CD4-positive, alpha-beta T cell (primary cell): ENCODE measurements at regions not wholly inside any gene's neighbourhood (a gene's known extent, or its start where the extent isn't known, plus 50 kb on each side); places are given as distances from the start of the nearest gene placed in this dataset.

Source experiments
- ATAC-seq: fragments of 200-7000 bp; cut with Tn5 transposase; one replicate; pipeline ENCODE4 v1.10.0; 2022; ENCODE audit warnings: mild to moderate bottlenecking; ENCODE audit not compliant: poor library complexity
- CTCF ChIA-PET: fragments of 350-600 bp; sonication (Branson Sonifier 250); formaldehyde crosslinking; loops from one replicate; lab custom pipeline; 2021; ENCODE audit warnings: antibody characterized with exemption, inconsistent platforms; lab: Charles Lee
- POLR2A ChIA-PET: fragments of 350-600 bp; sonication (Branson Sonifier 250); formaldehyde crosslinking; loops from one replicate; lab custom pipeline; 2021; ENCODE audit warnings: antibody characterized with exemption, inconsistent platforms; lab: Charles Lee
- DNase-seq, 14 experiments: peaks; one replicate each; pipeline ENCODE4 v3.0.0-alpha.2; 2013 to 2020; ENCODE audit warnings: mixed read lengths in 2 of 14
- H3K27ac ChIP-seq, 2 donors: one replicate each; pipeline versions ENCODE4 v1.5.1 to v1.7.0; 2013; ENCODE audit warnings: low read length in 2 of 2, low read depth in 1 of 2, mild to moderate bottlenecking in 1 of 2
- H3K27me3 ChIP-seq, 2 experiments: 1 replicate in 1 of 2; 2 replicates in 1 of 2; pipeline versions ENCODE4 v1.6.1 to v1.7.0; 2013; ENCODE audit warnings: low read length in 2 of 2, control low read depth in 1 of 2, mild to moderate bottlenecking in 1 of 2, moderate library complexity in 1 of 2; ENCODE audit not compliant: insufficient read depth in 2 of 2, control insufficient read depth in 1 of 2
- H3K36me3 ChIP-seq: one replicate; pipeline ENCODE4 v1.6.1; 2013; ENCODE audit warnings: low read length, control low read depth; ENCODE audit not compliant: insufficient read depth
- H3K4me1 ChIP-seq: one replicate; pipeline ENCODE4 v1.6.1; 2013; ENCODE audit warnings: low read length, control low read depth; ENCODE audit not compliant: insufficient read depth
- H3K4me3 ChIP-seq: one replicate; pipeline ENCODE4 v1.5.1; 2013; ENCODE audit warnings: mild to moderate bottlenecking, low read length, moderate library complexity
- H3K9me3 ChIP-seq, 2 experiments: 1 replicate in 1 of 2; 2 replicates in 1 of 2; pipeline versions ENCODE4 v1.6.1 to v1.7.0; 2013; ENCODE audit warnings: low read length in 2 of 2, mild to moderate bottlenecking in 2 of 2, control low read depth in 1 of 2, moderate library complexity in 1 of 2; ENCODE audit not compliant: control insufficient read depth in 1 of 2, insufficient read depth in 1 of 2
- H3K27ac Mint-ChIP-seq: one replicate; pipeline ENCODE4 v1.8.0; 2020; ENCODE audit warnings: mixed read lengths
- H3K27me3 Mint-ChIP-seq: one replicate; pipeline ENCODE4 v1.8.0; 2021; ENCODE audit warnings: mixed read lengths
- H3K36me3 Mint-ChIP-seq: one replicate; pipeline ENCODE4 v1.8.0; 2021; ENCODE audit warnings: low read depth, mixed read lengths
- H3K4me1 Mint-ChIP-seq: one replicate; pipeline ENCODE4 v1.8.0; 2021; ENCODE audit warnings: low read depth, mixed read lengths
- H3K4me3 Mint-ChIP-seq: one replicate; pipeline ENCODE4 v1.8.0; 2020; ENCODE audit warnings: mild to moderate bottlenecking, mixed read lengths
- H3K9me3 Mint-ChIP-seq: one replicate; pipeline ENCODE4 v1.8.0; 2020; ENCODE audit warnings: mixed read lengths
- CTCF ChIP-seq: fragments of 200-600 bp; IDR thresholded peaks from one replicate; pipeline ENCODE4 v1.8.0; 2022; ENCODE audit warnings: antibody characterized with exemption, mild to moderate bottlenecking
- intact Hi-C, 2 experiments: fragments of 100-400 bp; cut with DNase I in 1 of 2; cut with micrococcal nuclease in 1 of 2; formaldehyde crosslinking; loops; one replicate each; pipeline versions ENCODE4 v1.15.1 to v1.9.0; 2023 to 2025; cut with DNase I, micrococcal nuclease

DNA sequence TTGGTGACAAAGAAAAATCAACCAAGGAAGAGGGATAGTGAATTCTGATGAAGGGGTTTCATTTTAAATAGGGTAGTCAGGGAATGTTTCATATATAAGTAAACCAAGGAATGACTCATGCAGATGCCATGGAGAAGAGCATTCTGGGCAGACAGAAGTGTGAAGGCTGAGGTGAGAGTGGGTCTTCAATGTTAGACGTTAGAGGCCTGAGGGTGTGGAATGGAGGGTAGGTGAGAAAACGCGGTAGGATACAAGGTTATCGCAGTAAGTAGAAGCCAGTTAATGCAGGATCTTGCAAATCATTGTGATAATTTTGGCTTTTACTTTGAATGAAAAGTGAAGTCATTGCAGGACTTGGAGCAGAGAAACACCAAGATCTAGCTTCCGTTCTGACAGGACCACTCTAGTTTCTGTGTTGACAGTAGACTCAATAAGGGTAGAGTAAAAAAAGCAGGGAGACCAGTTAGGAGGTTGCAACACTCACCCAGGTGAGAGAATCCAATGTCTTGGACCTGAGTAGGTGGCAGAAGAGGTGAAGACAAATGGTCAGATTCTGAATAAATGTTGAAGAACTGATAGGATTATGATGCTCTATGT, 225.2 kb upstream of the TMTC4 start:
- H3K36me3 Mint-ChIP-seq, result no peaks in the 10 kb centered on the region
- Histone ChIP-seq H3K9me3 (no peaks in the 10 kb centered on the region), H3K27me3 (no peaks in the 10 kb centered on the region), H3K36me3 (no peaks in the 10 kb centered on the region), H3K4me3 (no peak overlapping the region), H3K27ac (no peak overlapping the region), H3K4me1 (no peaks in the 10 kb centered on the region)
- ChIA-PET CTCF (no interaction called here), POLR2A (no interaction called here)
- intact Hi-C loops, result no loop called here
- ATAC-seq (no peak), DNase-seq (no peak)
- peaks cover 5% of the 10 kb centered on the region for H3K27me3 Mint-ChIP-seq
- TF ChIP-seq CTCF, result no peak
- no peaks in the 10 kb centered on the region for H3K4me1 Mint-ChIP-seq
- no peaks in the 10 kb centered on the region for H3K9me3 Mint-ChIP-seq
- H3K4me3 Mint-ChIP-seq, result no peak overlapping the region
- no peak overlapping the region for H3K27ac Mint-ChIP-seq

DNA sequence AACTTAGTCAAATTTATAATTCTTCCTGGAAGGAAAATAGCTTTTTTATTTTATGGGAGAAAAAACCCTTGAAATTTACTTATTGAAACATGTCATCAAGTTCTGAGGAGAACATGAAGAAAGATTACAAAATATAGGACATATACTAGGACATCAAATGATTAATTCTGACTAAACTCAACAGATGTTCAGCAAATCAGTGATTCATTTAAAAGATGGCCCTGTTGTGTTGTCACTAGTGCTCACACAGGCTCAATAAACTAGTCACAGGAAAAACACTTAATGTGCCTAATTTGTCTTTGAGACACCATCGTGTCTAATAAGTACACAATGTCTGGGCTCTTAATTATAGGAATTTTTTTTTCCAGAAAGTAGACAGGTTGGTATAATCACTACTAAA, 223.8 kb upstream of the TMTC4 start:
- Histone ChIP-seq H3K4me3 (no peak overlapping the region), H3K36me3 (no peaks in the 10 kb centered on the region), H3K4me1 (no peaks in the 10 kb centered on the region), H3K9me3 (no peaks in the 10 kb centered on the region), H3K27me3 (no peaks in the 10 kb centered on the region), H3K27ac (no peak overlapping the region)
- no peak for DNase-seq
- Mint-ChIP-seq H3K36me3 (no peaks in the 10 kb centered on the region), H3K4me1 (no peaks in the 10 kb centered on the region), H3K4me3 (no peak overlapping the region), H3K27ac (no peak overlapping the region), H3K27me3 (no peaks in the 10 kb centered on the region), H3K9me3 (no peaks in the 10 kb centered on the region)
- TF ChIP-seq CTCF, result no peak
- ChIA-PET POLR2A (no interaction called here), CTCF (no interaction called here)
- intact Hi-C loops, result no loop called here
- ATAC-seq, result no peak

GRCh38 chr13:100895651-100896050, 221.1 kb upstream of the TMTC4 start:
- ChIA-PET POLR2A (no interaction called here), CTCF (no interaction called here)
- no peak overlapping the region for H3K27ac ChIP-seq
- no peaks in the 10 kb centered on the region for H3K4me1 ChIP-seq
- H3K4me1 Mint-ChIP-seq, result no peaks in the 10 kb centered on the region
- no peaks in the 10 kb centered on the region for H3K9me3 ChIP-seq
- no peaks in the 10 kb centered on the region for H3K36me3 ChIP-seq
- ATAC-seq, result no peak
- intact Hi-C loops, result no loop called here
- H3K9me3 Mint-ChIP-seq, result no peaks in the 10 kb centered on the region
- no peaks in the 10 kb centered on the region for H3K36me3 Mint-ChIP-seq
- no peak overlapping the region for H3K27ac Mint-ChIP-seq
- H3K4me3 ChIP-seq, result no peak overlapping the region
- no peak for DNase-seq
- no peaks in the 10 kb centered on the region for H3K27me3 ChIP-seq
- TF ChIP-seq CTCF, result no peak
- no peak overlapping the region for H3K4me3 Mint-ChIP-seq
- H3K27me3 Mint-ChIP-seq, result no peaks in the 10 kb centered on the region
